ENCODE measurements at regions not wholly inside any gene's neighbourhood (a gene's known extent, or its start where the extent isn't known, plus 50 kb on each side); places are given as distances from the start of the nearest gene placed in this dataset.

GRCh38 chr1:194903524-194903923 lies 1704.7 kb downstream of the KCNT2 start:
- TF ChIP-seq CTCF (IDR thresholded peaks at IDR 0.05) (no peak), ZFX (IDR thresholded peaks at IDR 0.05; ENCODE audit: borderline replicate concordance) (no peak)

Data from 22Rv1 (cell line).